ENCODE measurements at regions not wholly inside any gene's neighbourhood (a gene's known extent, or its start where the extent isn't known, plus 50 kb on each side); places are given as distances from the start of the nearest gene placed in this dataset.
"Not testable (repeated sequence)": the region's sequence is repeated elsewhere in the genome, so short reads cannot be mapped to it uniquely, and the experiment has no call there.

- Mint-ChIP-seq H3K9me3 (peaks cover 10 to 47% (median 20%) of the 10 kb centered on the region in 9 donors), H3K4me1 (no peaks in the 10 kb centered on the region), H3K27me3 (no peaks in the 10 kb centered on the region), H3K4me3 (no peak overlapping the region), H3K27ac (no peak overlapping the region), H3K36me3 (peaks cover 0 to 13% (median 0%) of the 10 kb centered on the region in 3 donors)
- ATAC-seq: no peak
- POLR2A ChIA-PET: no interaction called here
- DNase-seq: no peak
Measured at GRCh38 chr16:62738666-62739460, 702.6 kb upstream of the CDH8 start.

DNA sequence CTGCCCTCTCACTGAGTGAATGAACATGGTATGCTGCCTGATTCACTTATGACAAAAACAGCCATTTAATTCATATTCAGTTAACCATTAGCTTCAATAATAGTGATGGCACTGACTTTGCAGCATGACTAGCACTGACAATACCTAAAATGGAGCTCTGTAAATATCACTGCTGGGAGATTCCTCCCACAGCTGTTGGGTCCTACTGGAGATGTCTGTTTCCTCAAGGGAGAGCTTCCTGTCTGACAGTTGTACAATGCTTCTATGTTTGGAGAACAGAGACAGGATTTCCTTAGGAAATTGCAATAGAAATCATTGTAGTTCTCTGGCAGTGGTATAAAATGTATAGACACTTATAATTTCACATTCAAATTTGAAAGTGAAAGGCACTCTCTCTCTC is 695.9 kb upstream of the CDH8 start:
- no peak overlapping the region for H3K4me3 Mint-ChIP-seq
- no peaks in the 10 kb centered on the region for H3K4me1 Mint-ChIP-seq
- POLR2A ChIA-PET: no interaction called here
- H3K36me3 Mint-ChIP-seq: peaks cover 0 to 1% (median 0%) of the 10 kb centered on the region in 3 donors
- no peak for DNase-seq
- H3K9me3 Mint-ChIP-seq: peaks cover 5 to 32% (median 12%) of the 10 kb centered on the region in 9 donors
- no peaks in the 10 kb centered on the region for H3K27me3 Mint-ChIP-seq
- no peak for ATAC-seq
- H3K27ac Mint-ChIP-seq: no peak overlapping the region

GRCh38 chr16:62724670-62725269 is 688.5 kb upstream of the CDH8 start:
- H3K36me3 Mint-ChIP-seq, DNase-seq, H3K27ac Mint-ChIP-seq, H3K4me3 Mint-ChIP-seq, H3K4me1 Mint-ChIP-seq, ATAC-seq, H3K27me3 Mint-ChIP-seq, POLR2A ChIA-PET: not testable (repeated sequence)
- H3K9me3 Mint-ChIP-seq: peaks cover 10 to 56% (median 32%) of the 10 kb centered on the region in 9 donors

DNA sequence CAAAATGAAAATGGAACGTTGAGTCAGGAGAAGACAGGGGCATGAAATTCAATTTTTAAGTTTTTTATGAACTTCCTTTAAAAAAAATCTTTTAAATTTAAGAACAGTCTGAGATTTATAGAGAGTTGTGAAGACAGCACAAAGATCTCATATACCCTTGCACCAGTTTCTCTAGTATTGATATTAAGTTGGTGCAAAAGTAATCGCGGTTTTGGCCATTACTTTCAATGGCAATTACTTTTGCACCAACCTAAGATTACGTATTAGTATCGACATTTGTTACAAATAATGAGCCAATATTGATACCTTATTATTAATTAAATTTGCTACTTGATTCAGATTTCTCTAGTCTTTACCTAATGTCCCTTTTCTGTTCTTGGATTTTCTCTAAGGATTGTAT is 684.4 kb upstream of the CDH8 start:
- H3K9me3 Mint-ChIP-seq: peaks cover 8 to 66% (median 34%) of the 10 kb centered on the region in 9 donors
- H3K27me3 Mint-ChIP-seq: no peaks in the 10 kb centered on the region

GRCh38 chr16:62717026-62717425 is 680.8 kb upstream of the CDH8 start:
- DNase-seq (no peak), ATAC-seq (no peak)
- Mint-ChIP-seq H3K27ac (no peak overlapping the region), H3K27me3 (no peaks in the 10 kb centered on the region), H3K36me3 (peaks cover 0 to 9% (median 0%) of the 10 kb centered on the region in 3 donors), H3K9me3 (peaks cover 7 to 49% (median 19%) of the 10 kb centered on the region in 9 donors), H3K4me3 (no peak overlapping the region), H3K4me1 (no peaks in the 10 kb centered on the region)
- POLR2A ChIA-PET: no interaction called here

More for the DNA sequence above, 684.4 kb upstream of the CDH8 start:
- Mint-ChIP-seq H3K4me1 (no peaks in the 10 kb centered on the region), H3K27ac (no peak overlapping the region), H3K4me3 (no peak overlapping the region), H3K36me3 (peaks cover 0 to 9% (median 0%) of the 10 kb centered on the region in 3 donors)
- DNase-seq (no peak), ATAC-seq (no peak)
- POLR2A ChIA-PET: no interaction called here

DNA sequence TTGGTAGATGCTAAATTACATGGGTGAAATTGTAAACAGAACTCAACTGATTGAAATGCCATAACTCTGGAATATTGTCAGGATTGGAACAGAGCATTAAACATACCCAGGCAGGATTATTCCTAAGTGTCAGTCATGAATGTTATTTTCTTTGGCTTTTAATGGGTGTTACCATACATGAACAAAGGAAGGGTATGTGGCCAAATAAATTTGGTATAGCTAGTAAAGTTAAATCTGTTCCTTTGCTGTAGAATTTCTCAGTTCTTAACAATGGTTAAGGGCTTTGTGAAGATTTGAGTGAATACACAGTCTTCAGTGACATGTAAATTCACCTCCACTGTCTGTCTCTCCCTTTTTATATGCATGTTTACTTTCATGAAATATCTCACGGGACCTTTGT is 679.5 kb upstream of the CDH8 start:
- no peak overlapping the region for H3K27ac Mint-ChIP-seq
- no peak for ATAC-seq

DNA sequence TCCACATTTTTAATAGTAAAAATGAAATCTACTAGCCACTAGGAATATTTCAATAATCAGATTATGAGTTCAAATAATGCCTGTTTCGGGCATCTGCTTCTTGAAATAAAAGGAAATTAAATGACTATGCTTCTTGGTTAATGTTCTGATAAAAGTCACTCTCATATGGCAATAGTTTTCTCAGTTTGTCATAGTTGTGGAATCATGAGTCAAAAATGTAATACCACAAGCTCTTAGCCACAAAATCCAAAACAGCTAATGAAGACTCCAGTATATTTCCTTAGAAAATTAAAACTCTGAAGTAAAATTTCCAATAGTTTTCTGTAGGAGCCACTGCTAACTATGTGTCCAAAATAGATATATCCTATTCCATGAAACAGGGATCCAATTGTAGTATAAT is 676.3 kb upstream of the CDH8 start:
- POLR2A ChIA-PET: no interaction called here
- Mint-ChIP-seq H3K4me3 (no peak overlapping the region), H3K4me1 (no peaks in the 10 kb centered on the region), H3K27me3 (no peaks in the 10 kb centered on the region), H3K36me3 (peaks cover 0 to 13% (median 0%) of the 10 kb centered on the region in 3 donors), H3K27ac (no peak overlapping the region), H3K9me3 (peaks cover 5 to 34% (median 19%) of the 10 kb centered on the region in 9 donors)
- no peak for DNase-seq
- no peak for ATAC-seq

More for the DNA sequence above, 679.5 kb upstream of the CDH8 start:
- Mint-ChIP-seq H3K27me3 (no peaks in the 10 kb centered on the region), H3K36me3 (peaks cover 0 to 14% (median 0%) of the 10 kb centered on the region in 3 donors), H3K4me1 (no peaks in the 10 kb centered on the region), H3K9me3 (peaks cover 4 to 46% (median 17%) of the 10 kb centered on the region in 9 donors), H3K4me3 (no peak overlapping the region)
- no peak for DNase-seq
- POLR2A ChIA-PET: no interaction called here

DNA sequence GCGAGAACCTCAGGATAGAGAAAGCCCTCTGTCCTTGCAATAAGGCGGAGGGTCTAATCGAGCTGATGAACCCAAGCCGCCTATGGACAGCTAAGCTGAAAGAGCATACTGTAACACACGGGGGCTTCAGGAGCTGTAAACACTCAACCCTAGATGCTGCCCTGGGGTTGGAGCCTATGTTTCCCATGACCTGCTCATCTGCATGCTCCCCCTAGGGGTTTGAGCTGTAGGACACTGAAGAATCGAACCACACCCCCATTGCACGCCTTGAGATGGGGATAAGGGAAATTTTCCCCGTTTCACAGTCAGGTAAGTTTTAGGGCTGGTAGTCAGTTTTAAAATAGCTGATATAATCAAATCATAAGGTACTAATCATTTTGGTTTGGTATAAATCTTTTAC is 675.6 kb upstream of the CDH8 start:
- Mint-ChIP-seq H3K36me3 (peaks cover 0 to 10% (median 0%) of the 10 kb centered on the region in 3 donors), H3K27me3 (no peaks in the 10 kb centered on the region), H3K27ac (no peak overlapping the region), H3K4me3 (no peak overlapping the region), H3K9me3 (peaks cover 5 to 37% (median 23%) of the 10 kb centered on the region in 9 donors), H3K4me1 (no peaks in the 10 kb centered on the region)
- POLR2A ChIA-PET: no interaction called here
- DNase-seq: no peak
- no peak for ATAC-seq

DNA sequence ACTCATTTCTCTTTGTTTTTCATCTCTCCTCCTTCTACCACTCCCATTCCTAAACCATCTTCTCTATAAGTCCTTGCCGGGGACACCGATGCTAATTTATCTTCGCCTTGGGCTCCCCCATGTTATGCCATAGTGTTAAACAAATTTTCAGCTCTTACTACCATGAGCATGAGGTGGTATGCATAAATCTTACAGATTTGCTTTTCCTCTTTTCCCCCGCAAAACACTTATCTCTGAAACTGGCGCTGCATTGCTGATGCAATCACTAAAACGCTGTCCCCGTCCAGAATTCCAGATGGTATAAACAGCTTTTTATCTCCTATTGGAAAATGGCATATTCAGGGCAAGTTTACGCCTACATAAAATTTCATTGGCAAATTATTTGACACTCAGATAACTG is 673.6 kb upstream of the CDH8 start:
- POLR2A ChIA-PET: no interaction called here
- H3K4me1 Mint-ChIP-seq: no peaks in the 10 kb centered on the region
- ATAC-seq (no peak), DNase-seq (no peak)
- no peak overlapping the region for H3K4me3 Mint-ChIP-seq
- H3K36me3 Mint-ChIP-seq: peaks cover 0 to 10% (median 0%) of the 10 kb centered on the region in 3 donors
- peaks cover 9 to 31% (median 20%) of the 10 kb centered on the region in 9 donors for H3K9me3 Mint-ChIP-seq
- no peaks in the 10 kb centered on the region for H3K27me3 Mint-ChIP-seq
- H3K27ac Mint-ChIP-seq: no peak overlapping the region

- no peak overlapping the region for H3K27ac Mint-ChIP-seq
- no peaks in the 10 kb centered on the region for H3K27me3 Mint-ChIP-seq
- DNase-seq (no peak), ATAC-seq (no peak)
- POLR2A ChIA-PET: no interaction called here
- no peak overlapping the region for H3K4me3 Mint-ChIP-seq
- H3K36me3 Mint-ChIP-seq: peaks cover 0 to 18% (median 0%) of the 10 kb centered on the region in 3 donors
- H3K4me1 Mint-ChIP-seq: no peaks in the 10 kb centered on the region
- H3K9me3 Mint-ChIP-seq: peaks cover 14 to 52% (median 23%) of the 10 kb centered on the region in 9 donors
Measured at GRCh38 chr16:62701426-62701825, 665.2 kb upstream of the CDH8 start.

GRCh38 chr16:62700426-62701294 is 664.4 kb upstream of the CDH8 start:
- Mint-ChIP-seq H3K27ac (no peak overlapping the region), H3K4me3 (no peak overlapping the region), H3K27me3 (no peaks in the 10 kb centered on the region), H3K4me1 (no peaks in the 10 kb centered on the region), H3K9me3 (peaks cover 10 to 57% (median 24%) of the 10 kb centered on the region in 9 donors), H3K36me3 (peaks cover 0 to 22% (median 0%) of the 10 kb centered on the region in 3 donors)
- DNase-seq (no peak), ATAC-seq (no peak)
- POLR2A ChIA-PET: no interaction called here

GRCh38 chr16:62692685-62693084 is 656.4 kb upstream of the CDH8 start:
- H3K9me3 Mint-ChIP-seq: peaks cover 15 to 69% (median 38%) of the 10 kb centered on the region in 9 donors
- no peak overlapping the region for H3K4me3 Mint-ChIP-seq

GRCh38 chr16:62681819-62682218 is 645.6 kb upstream of the CDH8 start:
- H3K27ac Mint-ChIP-seq: no peak overlapping the region
- peaks cover 0 to 16% (median 1%) of the 10 kb centered on the region in 3 donors for H3K36me3 Mint-ChIP-seq
- no peak overlapping the region for H3K4me3 Mint-ChIP-seq
- H3K27me3 Mint-ChIP-seq: no peaks in the 10 kb centered on the region
- no peaks in the 10 kb centered on the region for H3K4me1 Mint-ChIP-seq
- DNase-seq: no peak
- H3K9me3 Mint-ChIP-seq: peaks cover 13 to 74% (median 27%) of the 10 kb centered on the region in 9 donors
- ATAC-seq: no peak
- POLR2A ChIA-PET: no interaction called here

More at GRCh38 chr16:62692685-62693084, 656.4 kb upstream of the CDH8 start:
- H3K4me1 Mint-ChIP-seq: no peaks in the 10 kb centered on the region
- POLR2A ChIA-PET: no interaction called here
- peaks cover 0 to 33% (median 3%) of the 10 kb centered on the region in 3 donors for H3K36me3 Mint-ChIP-seq
- ATAC-seq (no peak), DNase-seq (no peak)
- H3K27ac Mint-ChIP-seq: no peak overlapping the region
- H3K27me3 Mint-ChIP-seq: no peaks in the 10 kb centered on the region
